B cell (primary cell): ENCODE measurements at regions not wholly inside any gene's neighbourhood (a gene's known extent, or its start where the extent isn't known, plus 50 kb on each side); places are given as distances from the start of the nearest gene placed in this dataset.

ENCODE experiments used
- CTCF ChIP-seq: fragments of 200-600 bp; IDR thresholded peaks from one replicate; pipeline ENCODE4 v1.8.0; 2022; ENCODE audit warnings: antibody characterized with exemption, mild to moderate bottlenecking
- EZH2 ChIP-seq: IDR thresholded peaks from 2 replicates; pipeline ENCODE4 v1.6.1; 2012; ENCODE audit warnings: borderline replicate concordance, low read depth, mild to moderate bottlenecking, moderate library complexity, low read length; ENCODE audit not compliant: insufficient read depth, poor library complexity, severe bottlenecking

GRCh38 chr2:239735131-239735828 is 289.9 kb downstream of the NDUFA10 start:
- no peak for TF ChIP-seq CTCF
- no peak for TF ChIP-seq EZH2
